GM20000 (cell line): ENCODE measurements at regions not wholly inside any gene's neighbourhood (a gene's known extent, or its start where the extent isn't known, plus 50 kb on each side); places are given as distances from the start of the nearest gene placed in this dataset.

ENCODE experiments used
- DNase-seq: peaks from one replicate; pipeline ENCODE4 v3.0.0; 2012; ENCODE audit warnings: low spot score
- TF ChIP-seq, protein P1 (sequence below): IDR thresholded peaks from 2 replicates; pipeline ENCODE4 v1.5.1; 2012; ENCODE audit warnings: mild to moderate bottlenecking, control low read depth; ENCODE audit errors: extremely low read depth, missing control alignments

GRCh38 chr21:31447505-31447904 is 103.4 kb upstream of the TIAM1 start:
- TF ChIP-seq, protein P1, sequence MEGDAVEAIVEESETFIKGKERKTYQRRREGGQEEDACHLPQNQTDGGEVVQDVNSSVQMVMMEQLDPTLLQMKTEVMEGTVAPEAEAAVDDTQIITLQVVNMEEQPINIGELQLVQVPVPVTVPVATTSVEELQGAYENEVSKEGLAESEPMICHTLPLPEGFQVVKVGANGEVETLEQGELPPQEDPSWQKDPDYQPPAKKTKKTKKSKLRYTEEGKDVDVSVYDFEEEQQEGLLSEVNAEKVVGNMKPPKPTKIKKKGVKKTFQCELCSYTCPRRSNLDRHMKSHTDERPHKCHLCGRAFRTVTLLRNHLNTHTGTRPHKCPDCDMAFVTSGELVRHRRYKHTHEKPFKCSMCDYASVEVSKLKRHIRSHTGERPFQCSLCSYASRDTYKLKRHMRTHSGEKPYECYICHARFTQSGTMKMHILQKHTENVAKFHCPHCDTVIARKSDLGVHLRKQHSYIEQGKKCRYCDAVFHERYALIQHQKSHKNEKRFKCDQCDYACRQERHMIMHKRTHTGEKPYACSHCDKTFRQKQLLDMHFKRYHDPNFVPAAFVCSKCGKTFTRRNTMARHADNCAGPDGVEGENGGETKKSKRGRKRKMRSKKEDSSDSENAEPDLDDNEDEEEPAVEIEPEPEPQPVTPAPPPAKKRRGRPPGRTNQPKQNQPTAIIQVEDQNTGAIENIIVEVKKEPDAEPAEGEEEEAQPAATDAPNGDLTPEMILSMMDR: no peak
- DNase-seq: no peak

DNA sequence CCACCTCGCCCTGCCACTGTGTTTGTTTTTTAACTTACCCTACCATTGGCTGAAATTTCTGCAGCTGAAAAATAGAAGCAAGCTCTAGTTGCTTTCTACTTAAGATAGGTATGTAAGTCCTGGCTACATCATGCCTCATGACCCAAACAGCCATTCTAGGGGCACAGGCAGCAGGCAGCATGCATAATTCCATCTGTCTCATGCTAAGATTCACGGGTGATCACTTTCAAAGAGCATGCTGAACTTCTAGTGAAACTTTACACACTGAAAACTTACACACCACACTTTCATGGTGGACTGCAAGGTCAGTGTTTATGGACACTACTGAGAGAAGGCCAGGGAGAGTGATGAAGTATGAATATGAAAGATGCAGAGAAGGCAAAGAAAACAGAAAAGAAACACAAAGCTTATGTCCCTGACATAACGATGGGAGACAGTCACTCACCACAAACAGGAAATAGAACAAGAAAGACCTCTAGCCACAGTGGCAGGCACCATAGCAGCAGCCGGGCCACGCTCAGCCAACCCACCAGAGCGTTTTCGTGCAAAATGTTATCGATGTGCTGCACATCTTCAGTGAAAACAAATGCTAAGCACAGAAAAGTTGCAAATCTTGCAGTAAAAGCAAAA is 102.3 kb upstream of the TIAM1 start:
- no peak for DNase-seq
- TF ChIP-seq, protein P1: no peak

DNA sequence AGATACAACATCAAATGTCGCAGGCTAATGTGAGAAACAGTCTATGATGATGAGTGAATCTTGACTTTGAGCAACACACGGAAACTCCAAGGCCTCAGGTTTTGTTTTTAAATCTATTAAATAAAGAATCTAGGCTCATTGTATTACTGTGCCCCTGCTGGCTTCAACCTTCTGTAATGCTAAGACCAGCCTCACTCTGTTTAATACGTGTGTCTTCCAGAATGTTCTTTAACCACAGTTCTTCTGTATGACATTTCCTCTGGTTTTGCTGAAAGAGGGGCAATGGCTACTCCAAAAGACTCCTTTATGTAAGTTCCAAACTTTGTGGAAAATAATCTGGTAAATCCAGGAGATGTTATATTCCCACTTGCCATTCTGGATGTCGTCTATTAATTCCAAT is 101.1 kb upstream of the TIAM1 start:
- DNase-seq: no peak
- TF ChIP-seq, protein P1: no peak

DNA sequence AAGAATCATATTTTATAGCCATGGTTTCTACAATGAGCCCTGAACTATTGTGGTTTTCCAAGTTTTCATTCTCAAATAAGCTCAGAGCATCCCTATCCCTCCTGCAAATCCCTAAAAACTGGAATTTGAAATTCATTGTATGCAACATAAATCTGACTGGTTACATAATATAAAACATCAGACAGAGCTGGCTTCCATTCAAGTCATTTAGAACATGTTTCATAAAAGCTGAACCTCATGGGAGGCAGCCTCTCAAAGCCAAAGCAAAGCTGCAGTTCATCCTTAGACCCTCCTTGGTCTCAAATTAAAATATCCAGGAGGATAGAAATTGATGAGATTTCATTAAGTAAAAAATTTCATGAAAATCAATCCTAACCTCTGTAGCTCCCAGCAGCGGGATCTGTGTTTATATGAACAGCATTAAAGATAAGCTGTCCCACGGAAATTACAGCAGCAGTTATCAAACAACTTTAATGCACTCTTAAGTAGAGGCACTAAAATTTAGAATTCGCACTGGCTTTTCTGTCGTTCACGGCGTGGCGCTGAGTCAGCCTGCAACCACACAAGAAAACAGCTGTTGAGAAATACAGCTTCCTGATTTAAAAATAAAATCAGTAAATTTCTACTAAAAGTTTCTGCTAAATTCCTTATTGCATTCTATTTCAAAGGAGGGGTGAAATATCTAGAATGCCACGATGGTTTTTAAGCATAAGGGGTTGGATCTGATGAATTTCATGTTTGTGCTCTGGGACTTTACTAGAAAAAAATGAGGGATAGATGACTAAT is 99.9 kb upstream of the TIAM1 start:
- TF ChIP-seq, protein P1: no peak
- DNase-seq: no peak

DNA sequence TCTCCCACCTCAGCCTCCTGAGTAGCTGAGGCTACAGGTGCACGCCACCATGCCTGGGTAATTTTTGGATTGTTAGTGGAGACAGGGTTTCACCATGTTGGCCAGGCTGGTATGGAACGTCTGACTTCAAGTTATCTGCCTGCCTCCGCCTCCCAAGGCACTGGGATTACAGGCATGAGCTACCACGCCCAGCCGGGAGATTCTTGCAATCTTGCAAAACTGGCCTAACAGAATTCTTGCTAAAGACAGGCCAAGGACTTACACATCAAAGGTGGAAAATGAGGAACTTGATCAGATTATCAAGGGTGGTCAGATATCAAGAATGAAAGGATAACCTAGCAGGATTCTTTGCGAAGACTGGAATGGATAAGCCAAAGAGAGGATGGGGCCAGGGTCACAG is 98.3 kb upstream of the TIAM1 start:
- TF ChIP-seq, protein P1: no peak
- DNase-seq: no peak

- TF ChIP-seq, protein P1: no peak
- no peak for DNase-seq
These were observed 85.4 kb upstream of the TIAM1 start for GRCh38 chr21:31429506-31429905.

DNA sequence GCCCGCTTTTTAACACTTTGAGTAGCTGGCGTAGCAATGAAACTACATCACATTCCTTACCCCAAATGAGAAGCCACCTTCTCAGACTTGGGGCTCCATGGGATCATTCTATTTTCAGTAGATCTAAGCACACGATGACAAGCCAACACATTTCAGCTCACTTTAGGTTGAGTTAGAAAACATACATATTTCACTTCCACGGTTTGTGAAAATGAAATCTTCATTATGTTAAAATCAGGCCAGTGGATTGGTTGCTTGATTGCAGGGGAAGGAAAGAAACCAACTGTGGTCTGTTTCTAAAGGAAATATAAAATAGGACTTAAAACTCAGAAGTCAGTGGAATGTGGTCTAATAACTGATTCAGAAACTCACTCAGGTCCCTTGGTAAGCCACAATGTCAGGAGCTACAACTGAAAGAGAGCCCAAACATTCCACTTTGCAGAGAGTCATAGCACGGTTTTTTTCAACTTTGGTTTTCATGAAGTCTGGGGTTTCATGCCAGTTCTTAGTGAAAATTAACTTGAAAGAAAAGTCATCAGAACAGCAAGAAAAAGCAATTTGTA is 82.3 kb upstream of the TIAM1 start:
- TF ChIP-seq, protein P1: no peak
- DNase-seq: no peak
